ENCODE measurements at regions not wholly inside any gene's neighbourhood (a gene's known extent, or its start where the extent isn't known, plus 50 kb on each side); places are given as distances from the start of the nearest gene placed in this dataset.

DNA sequence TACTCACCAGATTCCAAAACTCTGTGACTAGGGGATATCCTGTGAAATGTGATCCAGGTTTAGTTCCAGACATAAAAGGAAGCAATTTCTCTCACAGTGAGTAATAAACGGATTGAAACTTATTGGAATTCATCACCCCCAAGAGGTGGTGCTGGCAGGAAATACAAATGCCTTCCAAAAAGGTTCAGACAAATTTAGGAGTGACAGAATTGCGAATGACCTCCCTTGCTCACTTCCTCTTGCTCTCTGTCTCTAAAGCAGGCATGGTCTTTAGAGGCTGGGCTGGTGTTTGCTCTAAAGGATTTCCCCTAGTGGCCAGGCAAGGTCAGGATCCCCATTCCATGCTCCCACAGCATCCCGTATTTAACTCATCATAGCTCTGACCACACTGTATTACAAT is 449.4 kb upstream of the PPP2R3A start:
- no peak for DNase-seq (ENCODE audit: low read depth, low spot score)
- no peak overlapping the region for H3K4me3 ChIP-seq (ENCODE audit: low read length)

- DNase-seq (ENCODE audit: low read depth, low spot score) = no peak
- no peak overlapping the region for H3K4me3 ChIP-seq (ENCODE audit: low read length)
Measured at GRCh38 chr3:135528413-135529015, 437.0 kb upstream of the PPP2R3A start.

- H3K4me3 ChIP-seq (ENCODE audit: low read length) = no peak overlapping the region
- no peak for DNase-seq (ENCODE audit: low read depth, low spot score)
Measured at GRCh38 chr3:135532021-135532420, 433.5 kb upstream of the PPP2R3A start.

DNA sequence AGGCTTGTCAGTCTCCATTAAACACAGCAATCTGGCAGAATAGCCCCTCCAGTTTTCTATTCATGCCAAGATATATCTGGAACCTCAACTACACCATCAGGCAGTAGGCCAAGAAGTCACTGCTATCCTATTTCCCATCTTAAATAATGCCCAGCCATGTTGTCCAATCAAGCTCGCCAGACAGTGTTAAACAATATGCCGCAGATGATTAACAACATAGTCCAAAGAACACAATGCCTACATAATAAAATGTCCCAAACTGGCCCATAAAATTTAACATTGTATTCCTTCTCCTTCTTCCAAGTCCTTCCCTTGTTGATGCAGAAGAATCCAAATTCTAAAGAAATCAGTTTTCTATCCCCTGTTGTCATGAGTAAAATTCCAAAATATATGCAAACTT is 427.4 kb upstream of the PPP2R3A start:
- no peak overlapping the region for H3K4me3 ChIP-seq (ENCODE audit: low read length)
- no peak for DNase-seq (ENCODE audit: low read depth, low spot score)

GRCh38 chr3:135539351-135539750 is 426.2 kb upstream of the PPP2R3A start:
- H3K4me3 ChIP-seq (ENCODE audit: low read length) = no peak overlapping the region
- DNase-seq (ENCODE audit: low read depth, low spot score) = no peak

DNA sequence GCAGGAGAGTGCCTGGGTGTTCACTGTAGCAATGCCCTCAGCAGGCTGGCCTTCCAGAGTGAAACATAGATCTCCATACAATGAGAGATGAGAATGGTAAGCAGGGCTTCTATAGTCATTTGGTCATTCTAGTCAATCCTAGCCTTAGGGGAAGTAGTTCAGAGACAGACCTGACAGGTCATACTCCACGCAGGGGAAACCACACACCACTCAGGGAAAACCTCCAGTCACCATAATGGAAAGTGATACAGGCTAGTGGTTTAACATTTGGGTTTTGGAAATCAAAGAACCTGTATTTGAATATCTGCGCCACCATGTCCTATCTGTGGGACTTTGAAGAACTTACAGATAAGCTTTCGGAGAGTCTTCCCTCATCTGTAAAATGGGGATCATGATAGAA is 425.7 kb upstream of the PPP2R3A start:
- no peak for DNase-seq (ENCODE audit: low read depth, low spot score)
- no peak overlapping the region for H3K4me3 ChIP-seq (ENCODE audit: low read length)

GRCh38 chr3:135549928-135550494 is 415.5 kb upstream of the PPP2R3A start:
- DNase-seq (ENCODE audit: low read depth, low spot score) = no peak
- H3K4me3 ChIP-seq (ENCODE audit: low read length) = no peak overlapping the region

DNA sequence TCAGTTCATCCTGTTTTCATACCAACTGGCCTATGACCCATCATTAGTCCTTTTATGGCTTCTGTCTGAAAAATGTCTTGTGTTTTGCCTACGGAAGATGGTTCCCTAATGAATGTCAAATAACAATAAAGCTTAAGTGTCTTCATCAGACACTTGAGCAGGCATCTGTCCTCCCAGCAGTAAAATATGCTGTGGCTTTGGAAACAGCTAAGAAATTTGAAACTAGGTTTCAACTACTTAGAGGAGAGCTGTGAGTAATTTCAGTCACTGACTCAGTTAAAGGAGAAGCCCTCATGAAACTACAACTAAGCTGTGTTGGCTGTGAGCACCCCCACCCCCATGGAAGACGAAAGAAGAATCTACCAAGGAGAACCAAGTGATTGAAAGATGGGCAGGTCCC is 409.4 kb upstream of the PPP2R3A start:
- H3K4me3 ChIP-seq (ENCODE audit: low read length) = no peak overlapping the region

DNA sequence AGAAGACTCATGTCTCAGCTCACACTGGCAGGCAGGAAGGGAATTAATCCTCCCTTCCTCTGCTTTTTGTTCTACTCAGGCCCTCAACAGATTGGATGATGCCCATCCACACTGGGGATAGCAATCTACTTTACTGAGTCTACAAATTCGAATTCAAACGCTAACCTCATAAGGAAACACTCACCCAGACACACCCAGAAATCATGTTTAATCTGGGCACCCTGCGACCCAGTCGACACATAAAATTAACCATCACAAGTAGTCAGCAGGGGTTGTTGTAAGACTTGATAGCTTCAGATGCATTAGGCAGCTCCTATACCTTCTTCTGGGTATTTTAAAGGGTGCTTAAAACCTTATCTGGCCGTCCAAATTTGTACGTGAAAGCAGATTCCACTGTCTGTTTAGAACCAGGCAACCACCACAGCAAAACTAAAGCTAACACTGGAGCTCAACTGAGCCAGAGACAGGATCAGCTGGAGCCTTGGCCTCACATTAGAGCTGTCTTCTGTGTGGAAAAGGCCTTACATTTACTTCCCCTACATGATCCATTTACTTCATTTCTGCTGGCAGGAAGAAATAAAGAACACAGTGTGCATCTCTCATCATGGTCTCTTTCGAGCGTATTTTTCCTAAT is 407.3 kb upstream of the PPP2R3A start:
- DNase-seq (ENCODE audit: low read depth, low spot score) = no peak
- no peak overlapping the region for H3K4me3 ChIP-seq (ENCODE audit: low read length)

More for the DNA sequence above, 409.4 kb upstream of the PPP2R3A start:
- no peak for DNase-seq (ENCODE audit: low read depth, low spot score)

DNA sequence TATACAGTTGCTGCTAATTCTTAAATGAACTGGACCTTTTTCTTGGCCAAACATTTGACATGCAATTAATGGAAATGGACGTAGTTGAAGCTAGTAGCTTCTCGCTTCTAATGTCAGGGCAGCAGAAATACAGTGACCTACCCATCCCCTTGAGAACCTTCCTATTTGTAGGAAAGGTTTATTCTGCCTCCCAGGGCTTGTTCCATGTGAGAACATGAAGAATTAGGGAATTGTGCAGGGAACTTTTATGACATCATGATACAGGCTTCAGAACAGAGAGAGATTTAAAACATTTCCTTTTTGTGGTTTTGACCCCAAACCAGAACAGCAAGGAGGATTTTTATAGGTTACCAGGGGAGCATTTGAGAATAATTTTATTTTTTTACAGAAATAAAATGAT is 406.6 kb upstream of the PPP2R3A start:
- no peak overlapping the region for H3K4me3 ChIP-seq (ENCODE audit: low read length)
- DNase-seq (ENCODE audit: low read depth, low spot score) = no peak

- no peak for DNase-seq (ENCODE audit: low read depth, low spot score)
- no peak overlapping the region for H3K4me3 ChIP-seq (ENCODE audit: low read length)
Measured at GRCh38 chr3:135559802-135560201, 405.7 kb upstream of the PPP2R3A start.

DNA sequence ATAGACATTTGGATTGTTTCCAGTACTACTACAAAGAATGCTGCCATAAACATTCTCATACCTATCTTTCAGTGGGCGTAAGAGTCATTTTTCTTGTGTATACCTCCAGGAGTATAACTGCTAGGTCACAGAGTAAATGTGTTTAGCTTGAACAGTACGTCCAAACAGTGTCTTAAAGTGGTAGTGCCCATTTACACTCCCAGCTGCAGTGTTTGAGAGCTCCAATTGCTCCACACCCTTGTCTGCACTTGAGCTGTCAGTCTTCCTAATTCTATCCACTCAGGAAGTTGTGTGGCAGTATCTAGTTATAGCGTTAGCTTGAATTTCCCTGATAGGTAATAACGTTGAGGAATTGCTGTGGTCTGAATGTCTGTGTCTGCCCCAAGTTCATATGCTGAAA is 404.7 kb upstream of the PPP2R3A start:
- DNase-seq (ENCODE audit: low read depth, low spot score) = no peak
- H3K4me3 ChIP-seq (ENCODE audit: low read length) = no peak overlapping the region

GRCh38 chr3:135564696-135565095 is 400.8 kb upstream of the PPP2R3A start:
- H3K4me3 ChIP-seq (ENCODE audit: low read length) = no peak overlapping the region
- no peak for DNase-seq (ENCODE audit: low read depth, low spot score)

DNA sequence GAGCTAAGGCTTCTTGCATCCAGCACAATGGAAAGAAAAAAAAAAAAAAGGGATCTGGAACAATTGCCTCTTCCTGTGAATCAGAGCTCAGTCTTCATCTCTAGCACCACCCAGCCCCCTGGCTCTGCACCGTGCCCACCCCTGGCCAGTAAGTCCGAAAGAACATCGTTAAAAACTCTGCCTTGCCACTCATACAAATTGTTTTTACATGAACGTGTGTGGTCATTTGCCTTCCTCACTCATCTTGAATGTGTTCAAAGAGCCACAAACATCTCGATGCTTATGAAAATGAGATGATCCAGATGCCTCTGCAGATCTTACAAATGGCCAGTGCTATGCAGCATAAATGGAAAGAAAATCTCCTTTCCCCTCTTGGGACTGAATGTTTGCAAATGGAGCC is 400.0 kb upstream of the PPP2R3A start:
- DNase-seq (ENCODE audit: low read depth, low spot score) = no peak
- H3K4me3 ChIP-seq (ENCODE audit: low read length) = no peak overlapping the region

- DNase-seq (ENCODE audit: low read depth, low spot score) = no peak
Measured at GRCh38 chr3:135567223-135567622, 398.3 kb upstream of the PPP2R3A start.

GRCh38 chr3:135576751-135577150 is 388.8 kb upstream of the PPP2R3A start:
- DNase-seq (ENCODE audit: low read depth, low spot score) = no peak

More at GRCh38 chr3:135567223-135567622, 398.3 kb upstream of the PPP2R3A start:
- no peak overlapping the region for H3K4me3 ChIP-seq (ENCODE audit: low read length)

GRCh38 chr3:135581806-135582205 is 383.7 kb upstream of the PPP2R3A start:
- no peak for DNase-seq (ENCODE audit: low read depth, low spot score)
- H3K4me3 ChIP-seq (ENCODE audit: low read length) = no peak overlapping the region

More at GRCh38 chr3:135576751-135577150, 388.8 kb upstream of the PPP2R3A start:
- no peak overlapping the region for H3K4me3 ChIP-seq (ENCODE audit: low read length)

DNA sequence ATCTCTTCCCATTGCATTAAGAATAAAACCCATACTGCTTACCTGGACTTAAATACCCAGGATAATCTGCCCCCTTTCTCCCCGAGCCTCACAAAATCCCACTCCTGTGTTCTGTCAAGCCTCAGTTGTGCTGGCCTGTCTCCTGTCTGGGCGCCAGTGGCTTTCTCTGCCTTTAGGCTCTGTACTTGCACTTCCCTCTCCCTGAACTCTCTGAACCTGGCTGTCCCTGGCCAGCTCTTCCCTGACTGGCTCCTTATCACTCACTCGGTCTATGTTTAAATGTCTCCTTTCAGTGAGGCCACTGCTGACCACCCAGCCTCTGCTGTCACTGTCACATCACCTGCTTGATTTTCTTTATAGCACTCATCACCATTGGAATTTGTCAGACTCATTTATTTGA is 382.7 kb upstream of the PPP2R3A start:
- no peak for DNase-seq (ENCODE audit: low read depth, low spot score)
- no peak overlapping the region for H3K4me3 ChIP-seq (ENCODE audit: low read length)

- no peak for DNase-seq (ENCODE audit: low read depth, low spot score)
- H3K4me3 ChIP-seq (ENCODE audit: low read length) = no peak overlapping the region
Measured at GRCh38 chr3:135596563-135596962, 369.0 kb upstream of the PPP2R3A start.

- H3K4me3 ChIP-seq (ENCODE audit: low read length) = no peak overlapping the region
- no peak for DNase-seq (ENCODE audit: low read depth, low spot score)
Measured at GRCh38 chr3:135597855-135598254, 367.7 kb upstream of the PPP2R3A start.

DNA sequence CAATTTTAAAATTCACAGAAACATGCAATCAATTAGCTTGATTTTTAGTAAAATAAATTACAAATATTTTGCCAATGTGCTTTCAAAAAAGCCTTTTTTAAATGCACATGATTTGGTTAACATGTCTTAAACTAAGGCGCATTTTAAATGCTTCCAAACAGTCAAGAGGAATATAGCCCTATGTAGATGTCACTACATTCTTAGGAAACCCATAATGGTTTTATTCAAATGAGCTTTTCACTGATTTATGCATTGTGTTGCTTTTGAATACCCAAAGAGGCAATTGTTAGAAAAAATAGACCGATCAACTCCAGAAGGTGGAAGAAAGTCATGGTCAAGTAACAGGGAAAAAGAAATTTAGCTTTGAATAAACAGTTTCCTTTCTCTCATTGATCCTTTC is 366.9 kb upstream of the PPP2R3A start:
- DNase-seq (ENCODE audit: low read depth, low spot score) = no peak
- H3K4me3 ChIP-seq (ENCODE audit: low read length) = no peak overlapping the region
